ENCODE measurements at regions not wholly inside any gene's neighbourhood (a gene's known extent, or its start where the extent isn't known, plus 50 kb on each side); places are given as distances from the start of the nearest gene placed in this dataset.

- ChIA-PET CTCF (no interaction called here), POLR2A (no interaction called here)
These were observed 56.7 kb upstream of the GUCA2B start for GRCh38 chr1:42096554-42096953.

GRCh38 chr1:42089246-42089645 is 64.0 kb upstream of the GUCA2B start:
- ChIA-PET CTCF (no interaction called here), POLR2A (no interaction called here)

GRCh38 chr1:42086146-42086545 is 67.1 kb upstream of the GUCA2B start:
- CTCF ChIA-PET, result no interaction called here
- POLR2A ChIA-PET, result no interaction called here

GRCh38 chr1:42085596-42085995 is 67.6 kb upstream of the GUCA2B start:
- POLR2A ChIA-PET, result no interaction called here
- CTCF ChIA-PET, result no interaction called here

GRCh38 chr1:42081475-42081874 is 71.7 kb upstream of the GUCA2B start:
- ChIA-PET POLR2A (no interaction called here), CTCF (interaction anchor here (0.6 kb wide), 1 partner anchor 557 kb away, joined by 6 read pairs; no protein-coding TSS in a partner anchor)

- ChIA-PET CTCF (no interaction called here), POLR2A (no interaction called here)
These were observed 78.0 kb upstream of the GUCA2B start for GRCh38 chr1:42075179-42075578.

- POLR2A ChIA-PET, result no interaction called here
- CTCF ChIA-PET, result no interaction called here
These were observed 82.2 kb upstream of the GUCA2B start for GRCh38 chr1:42070996-42071395.

- POLR2A ChIA-PET, result no interaction called here
- CTCF ChIA-PET, result no interaction called here
These were observed 95.4 kb upstream of the GUCA2B start for GRCh38 chr1:42057800-42058199.

GRCh38 chr1:42056460-42056859 is 96.8 kb upstream of the GUCA2B start:
- CTCF ChIA-PET, result no interaction called here
- POLR2A ChIA-PET, result no interaction called here

- POLR2A ChIA-PET, result no interaction called here
- CTCF ChIA-PET, result interaction anchor here (1.2 kb wide), 1 partner anchor 35 kb away, joined by 3 read pairs; no protein-coding TSS in a partner anchor
These were observed 98.1 kb upstream of the GUCA2B start for GRCh38 chr1:42055061-42055460.

- ChIA-PET CTCF (no interaction called here), POLR2A (no interaction called here)
These were observed 101.0 kb upstream of the GUCA2B start for GRCh38 chr1:42052072-42052699.

- CTCF ChIA-PET, result no interaction called here
These were observed 105.7 kb upstream of the GUCA2B start for GRCh38 chr1:42047508-42047880.

GRCh38 chr1:42046761-42047507 is 106.3 kb upstream of the GUCA2B start:
- POLR2A ChIA-PET, result no interaction called here
- CTCF ChIA-PET, result no interaction called here

More at GRCh38 chr1:42047508-42047880, 105.7 kb upstream of the GUCA2B start:
- POLR2A ChIA-PET, result no interaction called here

- CTCF ChIA-PET, result no interaction called here
- POLR2A ChIA-PET, result no interaction called here
These were observed 108.9 kb upstream of the GUCA2B start for GRCh38 chr1:42044346-42044745.

GRCh38 chr1:42043811-42044210 is 109.4 kb upstream of the GUCA2B start:
- ChIA-PET CTCF (no interaction called here), POLR2A (no interaction called here)

- ChIA-PET CTCF (no interaction called here), POLR2A (no interaction called here)
These were observed 110.0 kb upstream of the GUCA2B start for GRCh38 chr1:42043182-42043581.

GRCh38 chr1:42041031-42041430 is 112.2 kb upstream of the GUCA2B start:
- CTCF ChIA-PET, result no interaction called here
- POLR2A ChIA-PET, result no interaction called here

- POLR2A ChIA-PET, result no interaction called here
- CTCF ChIA-PET, result no interaction called here
These were observed 113.1 kb upstream of the GUCA2B start for GRCh38 chr1:42040159-42040558.

GRCh38 chr1:42038261-42038660 is 114.9 kb upstream of the GUCA2B start:
- POLR2A ChIA-PET, result no interaction called here
- CTCF ChIA-PET, result no interaction called here

GRCh38 chr1:42037586-42037985 is 115.6 kb upstream of the GUCA2B start:
- POLR2A ChIA-PET, result no interaction called here
- CTCF ChIA-PET, result no interaction called here

GRCh38 chr1:42037161-42037560 is 116.0 kb upstream of the GUCA2B start:
- ChIA-PET CTCF (no interaction called here), POLR2A (no interaction called here)

All from activated CD8-positive, alpha-beta memory T cell treated with anti-CD3 and anti-CD28 coated beads for 36 hours (primary cell).